ENCODE measurements at regions not wholly inside any gene's neighbourhood (a gene's known extent, or its start where the extent isn't known, plus 50 kb on each side); places are given as distances from the start of the nearest gene placed in this dataset.

DNA sequence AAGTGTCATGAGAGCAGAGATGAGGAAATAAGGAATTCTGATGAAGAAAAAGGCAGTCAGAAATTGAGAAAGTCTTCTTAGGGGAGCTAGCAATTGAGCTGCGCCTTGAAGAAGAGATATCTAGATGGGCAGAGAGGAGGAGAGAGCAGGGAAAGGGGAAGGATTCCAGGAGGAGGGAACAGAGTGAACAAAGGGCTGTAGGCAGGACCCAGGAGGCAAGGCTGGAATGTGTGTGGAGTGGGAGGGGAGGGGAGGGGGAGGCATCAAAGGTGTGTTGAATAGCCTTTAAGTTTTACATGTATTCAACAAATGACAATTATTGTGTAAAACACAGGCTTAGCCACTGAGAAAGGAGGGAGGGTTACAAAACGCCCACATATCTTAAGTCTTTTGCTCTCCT is 164.5 kb downstream of the TDRD15 start:
- Histone ChIP-seq H3K4me3 (ENCODE audit: low read length) (no peak overlapping the region), H3K27me3 (replicated peaks; ENCODE audit: control insufficient read depth, insufficient read depth, low read length) (no peaks in the 10 kb centered on the region), H3K9me3 (ENCODE audit: control insufficient read depth, low read length) (no peaks in the 10 kb centered on the region), H3K36me3 (ENCODE audit: control insufficient read depth, insufficient read depth, low read length, severe bottlenecking) (no peaks in the 10 kb centered on the region), H3K4me1 (ENCODE audit: control insufficient read depth, insufficient read depth, low read length) (no peaks in the 10 kb centered on the region), H3K9ac (ENCODE audit: low read length) (no peak overlapping the region)
- DNase-seq (ENCODE audit: low read depth), result no peak

- H3K9me3 ChIP-seq (ENCODE audit: control insufficient read depth, low read length), result no peaks in the 10 kb centered on the region
- no peak for DNase-seq (ENCODE audit: low read depth)
- no peaks in the 10 kb centered on the region for H3K36me3 ChIP-seq (ENCODE audit: control insufficient read depth, insufficient read depth, low read length, severe bottlenecking)
- no peak overlapping the region for H3K4me3 ChIP-seq (ENCODE audit: low read length)
- H3K9ac ChIP-seq (ENCODE audit: low read length), result no peak overlapping the region
- H3K27me3 ChIP-seq (replicated peaks; ENCODE audit: control insufficient read depth, insufficient read depth, low read length), result no peaks in the 10 kb centered on the region
- H3K4me1 ChIP-seq (ENCODE audit: control insufficient read depth, insufficient read depth, low read length), result no peaks in the 10 kb centered on the region
Measured at GRCh38 chr2:21288739-21289520, 165.2 kb downstream of the TDRD15 start.

DNA sequence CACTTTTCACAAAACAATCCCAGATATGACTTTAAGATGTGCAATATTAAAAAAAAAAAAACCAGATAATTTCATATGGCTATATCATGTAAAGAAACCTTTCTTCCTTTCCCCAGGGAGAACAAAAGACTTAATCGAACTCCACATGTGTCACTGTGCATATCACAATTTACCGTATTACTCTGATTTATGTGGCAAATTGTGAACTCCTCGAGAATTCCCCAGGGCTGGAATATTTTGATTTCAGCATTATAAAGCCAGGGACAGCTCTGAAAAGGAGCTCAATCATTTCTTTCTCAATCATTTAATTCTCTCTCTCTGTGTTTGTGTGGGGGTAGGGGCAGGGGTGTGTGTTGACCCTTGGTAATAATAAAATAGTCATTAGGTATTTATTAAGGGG is 165.8 kb downstream of the TDRD15 start:
- H3K9ac ChIP-seq (ENCODE audit: low read length), result no peak overlapping the region
- no peaks in the 10 kb centered on the region for H3K4me1 ChIP-seq (ENCODE audit: control insufficient read depth, insufficient read depth, low read length)
- H3K4me3 ChIP-seq (ENCODE audit: low read length), result no peak overlapping the region
- H3K36me3 ChIP-seq (ENCODE audit: control insufficient read depth, insufficient read depth, low read length, severe bottlenecking), result no peaks in the 10 kb centered on the region
- DNase-seq (ENCODE audit: low read depth), result no peak
- H3K27me3 ChIP-seq (replicated peaks; ENCODE audit: control insufficient read depth, insufficient read depth, low read length), result no peaks in the 10 kb centered on the region
- no peaks in the 10 kb centered on the region for H3K9me3 ChIP-seq (ENCODE audit: control insufficient read depth, low read length)

DNA sequence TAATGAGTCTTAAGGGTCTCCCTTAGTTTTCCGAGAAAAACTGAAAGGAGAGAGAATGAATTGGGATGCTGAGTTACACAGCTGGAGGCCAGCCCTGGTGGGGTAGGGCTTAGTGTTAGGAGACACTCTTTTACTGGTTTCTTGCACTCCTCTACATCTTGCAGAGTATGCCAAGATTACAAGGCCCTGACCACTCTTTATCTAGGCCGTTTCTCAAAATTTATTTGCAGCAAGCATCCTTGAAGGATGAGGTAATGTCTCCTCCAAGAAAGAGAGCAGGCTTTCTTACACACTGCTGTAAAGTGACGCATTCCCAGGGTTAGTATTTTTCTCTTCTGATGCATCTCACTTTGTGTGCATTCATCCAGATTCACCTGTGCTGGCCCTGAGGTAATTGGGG is 166.2 kb downstream of the TDRD15 start:
- H3K9ac ChIP-seq (ENCODE audit: low read length), result no peak overlapping the region
- no peak for DNase-seq (ENCODE audit: low read depth)
- H3K4me3 ChIP-seq (ENCODE audit: low read length), result no peak overlapping the region
- H3K4me1 ChIP-seq (ENCODE audit: control insufficient read depth, insufficient read depth, low read length), result no peaks in the 10 kb centered on the region
- H3K9me3 ChIP-seq (ENCODE audit: control insufficient read depth, low read length), result no peaks in the 10 kb centered on the region
- no peaks in the 10 kb centered on the region for H3K36me3 ChIP-seq (ENCODE audit: control insufficient read depth, insufficient read depth, low read length, severe bottlenecking)
- no peaks in the 10 kb centered on the region for H3K27me3 ChIP-seq (replicated peaks; ENCODE audit: control insufficient read depth, insufficient read depth, low read length)

DNA sequence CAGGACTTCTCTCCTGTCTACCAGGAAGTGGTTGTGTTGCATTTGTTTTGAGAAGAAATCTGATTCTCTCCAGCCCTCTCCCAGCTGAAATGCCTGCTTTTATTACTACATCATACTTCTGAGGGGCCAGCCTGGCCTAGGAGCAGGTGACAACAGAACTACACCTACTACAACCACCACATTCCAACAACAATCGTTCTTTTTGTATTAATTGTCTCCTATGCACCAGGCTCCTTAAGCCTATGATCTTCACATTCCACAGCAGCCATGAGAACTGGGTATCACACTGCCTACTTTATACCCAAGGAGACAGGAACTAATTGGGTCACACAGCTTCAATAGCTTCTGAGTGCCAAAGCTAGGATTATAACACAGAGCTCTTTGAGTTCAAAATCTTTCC is 167.7 kb downstream of the TDRD15 start:
- DNase-seq (ENCODE audit: low read depth), result no peak
- Histone ChIP-seq H3K9ac (ENCODE audit: low read length) (no peak overlapping the region), H3K4me3 (ENCODE audit: low read length) (no peak overlapping the region), H3K9me3 (ENCODE audit: control insufficient read depth, low read length) (no peaks in the 10 kb centered on the region), H3K27me3 (replicated peaks; ENCODE audit: control insufficient read depth, insufficient read depth, low read length) (no peaks in the 10 kb centered on the region), H3K4me1 (ENCODE audit: control insufficient read depth, insufficient read depth, low read length) (no peaks in the 10 kb centered on the region), H3K36me3 (ENCODE audit: control insufficient read depth, insufficient read depth, low read length, severe bottlenecking) (no peaks in the 10 kb centered on the region)

- DNase-seq (ENCODE audit: low read depth), result no peak
- no peak overlapping the region for H3K9ac ChIP-seq (ENCODE audit: low read length)
- no peak overlapping the region for H3K4me3 ChIP-seq (ENCODE audit: low read length)
- H3K4me1 ChIP-seq (ENCODE audit: control insufficient read depth, insufficient read depth, low read length), result no peaks in the 10 kb centered on the region
- H3K9me3 ChIP-seq (ENCODE audit: control insufficient read depth, low read length), result no peaks in the 10 kb centered on the region
- no peaks in the 10 kb centered on the region for H3K36me3 ChIP-seq (ENCODE audit: control insufficient read depth, insufficient read depth, low read length, severe bottlenecking)
- H3K27me3 ChIP-seq (replicated peaks; ENCODE audit: control insufficient read depth, insufficient read depth, low read length), result no peaks in the 10 kb centered on the region
Measured at GRCh38 chr2:21294446-21294845, 170.7 kb downstream of the TDRD15 start.

DNA sequence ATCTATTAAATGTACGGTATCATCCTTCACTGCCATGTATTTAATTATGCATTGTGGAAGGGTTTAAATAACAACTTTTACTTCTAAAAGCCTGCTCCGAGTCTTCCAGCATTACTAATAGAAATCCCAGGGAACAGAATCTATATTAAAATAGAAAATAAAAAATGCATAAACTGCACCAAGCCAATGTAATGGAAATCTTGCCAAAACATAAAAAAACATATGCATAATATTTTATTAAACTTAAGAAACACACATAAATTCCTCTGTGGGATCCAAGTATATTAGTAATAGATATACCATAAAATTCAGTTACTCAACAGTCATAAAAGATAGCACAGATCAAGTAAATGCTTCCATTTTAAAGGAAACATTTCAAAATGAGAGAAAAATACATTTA is 175.6 kb downstream of the TDRD15 start:
- Histone ChIP-seq H3K9me3 (ENCODE audit: control insufficient read depth, low read length) (no peaks in the 10 kb centered on the region), H3K4me1 (ENCODE audit: control insufficient read depth, insufficient read depth, low read length) (no peaks in the 10 kb centered on the region), H3K9ac (ENCODE audit: low read length) (no peak overlapping the region), H3K36me3 (ENCODE audit: control insufficient read depth, insufficient read depth, low read length, severe bottlenecking) (no peaks in the 10 kb centered on the region), H3K27me3 (replicated peaks; ENCODE audit: control insufficient read depth, insufficient read depth, low read length) (peaks cover 5% of the 10 kb centered on the region), H3K4me3 (ENCODE audit: low read length) (no peak overlapping the region)
- DNase-seq (ENCODE audit: low read depth), result no peak

GRCh38 chr2:21301871-21302455 is 178.2 kb downstream of the TDRD15 start:
- Histone ChIP-seq H3K27me3 (replicated peaks; ENCODE audit: control insufficient read depth, insufficient read depth, low read length) (peaks cover 5% of the 10 kb centered on the region), H3K4me3 (ENCODE audit: low read length) (no peak overlapping the region), H3K9ac (ENCODE audit: low read length) (no peak overlapping the region), H3K9me3 (ENCODE audit: control insufficient read depth, low read length) (no peaks in the 10 kb centered on the region), H3K36me3 (ENCODE audit: control insufficient read depth, insufficient read depth, low read length, severe bottlenecking) (no peaks in the 10 kb centered on the region), H3K4me1 (ENCODE audit: control insufficient read depth, insufficient read depth, low read length) (no peaks in the 10 kb centered on the region)
- DNase-seq (ENCODE audit: low read depth), result no peak

DNA sequence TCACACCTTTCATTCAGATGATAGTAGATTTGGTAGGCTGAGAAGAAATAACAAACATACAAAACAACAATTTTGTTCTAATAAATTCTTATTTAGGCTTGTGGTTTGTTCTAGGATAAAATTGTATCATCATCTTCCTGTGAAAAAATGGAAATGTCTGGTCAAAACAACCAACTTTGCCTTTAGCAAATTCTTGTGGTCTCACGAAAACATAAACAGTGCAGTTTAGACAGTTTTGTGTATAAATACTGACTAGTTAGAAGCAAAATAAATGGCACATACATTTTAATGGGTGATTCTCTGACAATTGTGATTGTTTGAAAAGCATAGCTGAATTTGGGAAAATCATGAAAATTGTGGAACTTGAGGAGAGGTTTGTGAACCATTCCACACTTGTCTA is 180.1 kb downstream of the TDRD15 start:
- DNase-seq (ENCODE audit: low read depth), result no peak
- Histone ChIP-seq H3K9ac (ENCODE audit: low read length) (no peak overlapping the region), H3K27me3 (replicated peaks; ENCODE audit: control insufficient read depth, insufficient read depth, low read length) (peaks cover 5% of the 10 kb centered on the region), H3K4me1 (ENCODE audit: control insufficient read depth, insufficient read depth, low read length) (no peaks in the 10 kb centered on the region), H3K4me3 (ENCODE audit: low read length) (no peak overlapping the region), H3K9me3 (ENCODE audit: control insufficient read depth, low read length) (no peaks in the 10 kb centered on the region), H3K36me3 (ENCODE audit: control insufficient read depth, insufficient read depth, low read length, severe bottlenecking) (no peaks in the 10 kb centered on the region)

GRCh38 chr2:21305581-21305980 is 181.8 kb downstream of the TDRD15 start:
- no peak overlapping the region for H3K4me3 ChIP-seq (ENCODE audit: low read length)
- no peak for DNase-seq (ENCODE audit: low read depth)
- H3K36me3 ChIP-seq (ENCODE audit: control insufficient read depth, insufficient read depth, low read length, severe bottlenecking), result no peaks in the 10 kb centered on the region

DNA sequence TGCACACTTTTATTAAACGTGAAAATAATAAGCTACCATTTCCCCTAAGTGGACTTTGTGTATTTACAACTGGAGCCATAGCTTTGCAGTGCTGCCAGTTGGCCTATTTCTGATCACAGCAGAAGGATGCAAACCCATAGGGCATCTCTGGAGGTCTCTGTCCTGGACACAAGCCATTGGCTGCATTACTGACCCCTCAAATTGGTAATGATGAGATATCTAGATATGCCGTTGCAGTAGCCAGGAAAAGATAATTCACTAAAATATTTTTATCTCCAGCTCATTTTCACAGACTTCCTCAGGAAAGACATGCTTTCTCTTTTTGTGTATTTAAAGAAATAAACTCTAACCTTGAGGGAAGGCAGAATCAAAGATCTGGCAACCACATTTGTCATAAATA is 182.5 kb downstream of the TDRD15 start:
- Histone ChIP-seq H3K4me1 (ENCODE audit: control insufficient read depth, insufficient read depth, low read length) (no peaks in the 10 kb centered on the region), H3K27me3 (replicated peaks; ENCODE audit: control insufficient read depth, insufficient read depth, low read length) (peaks cover 5% of the 10 kb centered on the region), H3K36me3 (ENCODE audit: control insufficient read depth, insufficient read depth, low read length, severe bottlenecking) (no peaks in the 10 kb centered on the region), H3K4me3 (ENCODE audit: low read length) (no peak overlapping the region), H3K9ac (ENCODE audit: low read length) (no peak overlapping the region), H3K9me3 (ENCODE audit: control insufficient read depth, low read length) (no peaks in the 10 kb centered on the region)
- DNase-seq (ENCODE audit: low read depth), result no peak

More at GRCh38 chr2:21305581-21305980, 181.8 kb downstream of the TDRD15 start:
- Histone ChIP-seq H3K27me3 (replicated peaks; ENCODE audit: control insufficient read depth, insufficient read depth, low read length) (peaks cover 5% of the 10 kb centered on the region), H3K4me1 (ENCODE audit: control insufficient read depth, insufficient read depth, low read length) (no peaks in the 10 kb centered on the region), H3K9me3 (ENCODE audit: control insufficient read depth, low read length) (no peaks in the 10 kb centered on the region), H3K9ac (ENCODE audit: low read length) (no peak overlapping the region)

GRCh38 chr2:21307037-21307436 is 183.3 kb downstream of the TDRD15 start:
- no peak overlapping the region for H3K9ac ChIP-seq (ENCODE audit: low read length)
- H3K27me3 ChIP-seq (replicated peaks; ENCODE audit: control insufficient read depth, insufficient read depth, low read length), result peaks cover 5% of the 10 kb centered on the region
- no peaks in the 10 kb centered on the region for H3K36me3 ChIP-seq (ENCODE audit: control insufficient read depth, insufficient read depth, low read length, severe bottlenecking)
- no peak for DNase-seq (ENCODE audit: low read depth)
- no peak overlapping the region for H3K4me3 ChIP-seq (ENCODE audit: low read length)
- H3K4me1 ChIP-seq (ENCODE audit: control insufficient read depth, insufficient read depth, low read length), result no peaks in the 10 kb centered on the region
- no peaks in the 10 kb centered on the region for H3K9me3 ChIP-seq (ENCODE audit: control insufficient read depth, low read length)
